K562 (cell line): ENCODE measurements at regions not wholly inside any gene's neighbourhood (a gene's known extent, or its start where the extent isn't known, plus 50 kb on each side); places are given as distances from the start of the nearest gene placed in this dataset.

ENCODE experiments used
- ADNP ChIP-seq: fragments of 200-800 bp; sonication (Bioruptor generic); IDR thresholded peaks from 2 replicates; pipeline ENCODE4 v1.6.1; 2016; ENCODE audit warnings: missing genetic modification characterization, missing compliant biosample characterization
- MGA ChIP-seq: fragments of 450-650 bp; IDR thresholded peaks from 2 replicates; pipeline ENCODE4 v1.6.1; 2016; ENCODE audit warnings: mild to moderate bottlenecking, moderate library complexity
- ZMIZ1 ChIP-seq, 2 experiments: fragments of 150-350 bp in 1 of 2; IDR thresholded peaks; 2 replicates each; pipeline ENCODE4 v1.6.1; 2012 to 2016; ENCODE audit warnings: low read depth in 2 of 2, low read length in 2 of 2, mild to moderate bottlenecking in 1 of 2, moderate library complexity in 1 of 2

GRCh38 chr2:22952656-22953225 lies 432.2 kb upstream of the KLHL29 start (continued):
- no peak for TF ChIP-seq MGA
- no peak for TF ChIP-seq ADNP
- no peak for TF ChIP-seq ZMIZ1 (IDR thresholded peaks at IDR 0.05; ENCODE audit: low read depth in 2 of 2, low read length in 2 of 2)
